Activated T-cell treated with anti-CD3 and anti-CD28 coated beads, Interleukin-2, amount 50 U/mL, for 24 hours (primary cell): ENCODE measurements at regions not wholly inside any gene's neighbourhood (a gene's known extent, or its start where the extent isn't known, plus 50 kb on each side); places are given as distances from the start of the nearest gene placed in this dataset.
A peak's percentile ranks its signal among the peaks of the same experiment; 100 is the strongest.
"Not testable (repeated sequence)": the region's sequence is repeated elsewhere in the genome, so short reads cannot be mapped to it uniquely, and the experiment has no call there.

Experiments
- DNase-seq: peaks from one replicate; pipeline ENCODE4 v3.0.0-alpha.2; 2020
- H3K27ac Mint-ChIP-seq: 2 replicates; pipeline ENCODE4 v1.8.0; 2020; ENCODE audit warnings: mild to moderate bottlenecking, mixed read lengths
- H3K27me3 Mint-ChIP-seq: 2 replicates; pipeline ENCODE4 v1.8.0; 2020; ENCODE audit warnings: mixed read lengths
- H3K36me3 Mint-ChIP-seq: 2 replicates; pipeline ENCODE4 v1.8.0; 2020; ENCODE audit warnings: low read depth, mixed read lengths
- H3K4me1 Mint-ChIP-seq: 2 replicates; pipeline ENCODE4 v1.8.0; 2020; ENCODE audit warnings: low read depth, mixed read lengths
- H3K4me3 Mint-ChIP-seq: 2 replicates; pipeline ENCODE4 v1.8.0; 2020; ENCODE audit warnings: mild to moderate bottlenecking, moderate library complexity, mixed read lengths
- H3K9me3 Mint-ChIP-seq: 2 replicates; pipeline ENCODE4 v1.8.0; 2020; ENCODE audit warnings: mixed read lengths

- no peaks in the 10 kb centered on the region for H3K9me3 Mint-ChIP-seq
Measured at GRCh38 chr20:51125105-51125504, 102.2 kb upstream of the KCNG1 start.

GRCh38 chr20:51123887-51124286, 101.0 kb upstream of the KCNG1 start:
- H3K9me3 Mint-ChIP-seq, H3K4me3 Mint-ChIP-seq, DNase-seq, H3K27ac Mint-ChIP-seq, H3K36me3 Mint-ChIP-seq: not testable (repeated sequence)
- peaks cover 29% of the 10 kb centered on the region for H3K4me1 Mint-ChIP-seq
- H3K27me3 Mint-ChIP-seq: peaks cover 55% of the 10 kb centered on the region

More at GRCh38 chr20:51125105-51125504, 102.2 kb upstream of the KCNG1 start:
- H3K4me3 Mint-ChIP-seq: no peak overlapping the region
- H3K27ac Mint-ChIP-seq: no peak overlapping the region
- peaks cover 32% of the 10 kb centered on the region for H3K4me1 Mint-ChIP-seq
- no peaks in the 10 kb centered on the region for H3K36me3 Mint-ChIP-seq
- DNase-seq: no peak
- H3K27me3 Mint-ChIP-seq: peaks cover 47% of the 10 kb centered on the region

GRCh38 chr20:51122931-51123658, 100.2 kb upstream of the KCNG1 start:
- Mint-ChIP-seq H3K27ac (peak overlapping the region; percentile 34), H3K27me3 (peaks cover 55% of the 10 kb centered on the region), H3K9me3 (no peaks in the 10 kb centered on the region), H3K36me3 (no peaks in the 10 kb centered on the region), H3K4me1 (peaks cover 22% of the 10 kb centered on the region), H3K4me3 (no peak overlapping the region)
- no peak for DNase-seq

GRCh38 chr20:51121901-51122412, 99.0 kb upstream of the KCNG1 start:
- peak overlapping the region; percentile 34 for H3K27ac Mint-ChIP-seq
- DNase-seq: no peak
- peaks cover 63% of the 10 kb centered on the region for H3K27me3 Mint-ChIP-seq
- peaks cover 17% of the 10 kb centered on the region for H3K4me1 Mint-ChIP-seq
- no peak overlapping the region for H3K4me3 Mint-ChIP-seq
- H3K9me3 Mint-ChIP-seq: no peaks in the 10 kb centered on the region
- no peaks in the 10 kb centered on the region for H3K36me3 Mint-ChIP-seq

GRCh38 chr20:51121272-51121671, 98.4 kb upstream of the KCNG1 start:
- Mint-ChIP-seq H3K4me1 (peaks cover 17% of the 10 kb centered on the region), H3K27ac (no peak overlapping the region), H3K27me3 (peaks cover 63% of the 10 kb centered on the region)

GRCh38 chr20:51120868-51121267, 98.0 kb upstream of the KCNG1 start:
- no peak overlapping the region for H3K4me3 Mint-ChIP-seq
- peaks cover 60% of the 10 kb centered on the region for H3K27me3 Mint-ChIP-seq
- no peak for DNase-seq
- no peak overlapping the region for H3K27ac Mint-ChIP-seq
- no peaks in the 10 kb centered on the region for H3K36me3 Mint-ChIP-seq
- H3K4me1 Mint-ChIP-seq: peaks cover 17% of the 10 kb centered on the region
- H3K9me3 Mint-ChIP-seq: no peaks in the 10 kb centered on the region

More at GRCh38 chr20:51121272-51121671, 98.4 kb upstream of the KCNG1 start:
- Mint-ChIP-seq H3K9me3 (no peaks in the 10 kb centered on the region), H3K36me3 (no peaks in the 10 kb centered on the region), H3K4me3 (no peak overlapping the region)
- DNase-seq: no peak

GRCh38 chr20:51120438-51120837, 97.5 kb upstream of the KCNG1 start:
- Mint-ChIP-seq H3K27ac (no peak overlapping the region), H3K27me3 (peaks cover 58% of the 10 kb centered on the region), H3K4me1 (peaks cover 17% of the 10 kb centered on the region), H3K4me3 (no peak overlapping the region), H3K36me3 (no peaks in the 10 kb centered on the region), H3K9me3 (no peaks in the 10 kb centered on the region)
- no peak for DNase-seq

GRCh38 chr20:51119914-51120313, 97.0 kb upstream of the KCNG1 start:
- Mint-ChIP-seq H3K27ac (no peak overlapping the region), H3K4me1 (peaks cover 17% of the 10 kb centered on the region), H3K4me3 (no peak overlapping the region), H3K36me3 (no peaks in the 10 kb centered on the region), H3K27me3 (peaks cover 55% of the 10 kb centered on the region), H3K9me3 (no peaks in the 10 kb centered on the region)
- DNase-seq: no peak

GRCh38 chr20:51118985-51119527, 96.1 kb upstream of the KCNG1 start:
- Mint-ChIP-seq H3K4me1 (peaks cover 17% of the 10 kb centered on the region), H3K9me3 (no peaks in the 10 kb centered on the region), H3K27me3 (peaks cover 56% of the 10 kb centered on the region), H3K27ac (no peak overlapping the region), H3K4me3 (no peak overlapping the region), H3K36me3 (no peaks in the 10 kb centered on the region)
- no peak for DNase-seq

- Mint-ChIP-seq H3K9me3 (no peaks in the 10 kb centered on the region), H3K36me3 (no peaks in the 10 kb centered on the region), H3K27me3 (peaks cover 53% of the 10 kb centered on the region), H3K4me3 (no peak overlapping the region), H3K4me1 (peaks cover 14% of the 10 kb centered on the region), H3K27ac (no peak overlapping the region)
- no peak for DNase-seq
Measured at GRCh38 chr20:51118216-51118615, 95.3 kb upstream of the KCNG1 start.

GRCh38 chr20:51116765-51117686, 94.1 kb upstream of the KCNG1 start:
- H3K27ac Mint-ChIP-seq: no peak overlapping the region
- no peaks in the 10 kb centered on the region for H3K36me3 Mint-ChIP-seq
- peaks cover 47% of the 10 kb centered on the region for H3K27me3 Mint-ChIP-seq
- no peaks in the 10 kb centered on the region for H3K9me3 Mint-ChIP-seq
- peaks cover 2% of the 10 kb centered on the region for H3K4me1 Mint-ChIP-seq
- no peak for DNase-seq
- H3K4me3 Mint-ChIP-seq: no peak overlapping the region

GRCh38 chr20:51111290-51111689, 88.4 kb upstream of the KCNG1 start:
- peaks cover 44% of the 10 kb centered on the region for H3K27me3 Mint-ChIP-seq
- H3K9me3 Mint-ChIP-seq: no peaks in the 10 kb centered on the region
- no peak overlapping the region for H3K4me3 Mint-ChIP-seq
- H3K36me3 Mint-ChIP-seq: no peaks in the 10 kb centered on the region
- no peaks in the 10 kb centered on the region for H3K4me1 Mint-ChIP-seq
- no peak for DNase-seq
- H3K27ac Mint-ChIP-seq: no peak overlapping the region

GRCh38 chr20:51108638-51109363, 85.9 kb upstream of the KCNG1 start:
- no peak for DNase-seq
- H3K9me3 Mint-ChIP-seq: no peaks in the 10 kb centered on the region
- no peak overlapping the region for H3K4me3 Mint-ChIP-seq
- H3K27me3 Mint-ChIP-seq: peaks cover 41% of the 10 kb centered on the region
- H3K36me3 Mint-ChIP-seq: no peaks in the 10 kb centered on the region
- no peak overlapping the region for H3K27ac Mint-ChIP-seq
- H3K4me1 Mint-ChIP-seq: no peaks in the 10 kb centered on the region

GRCh38 chr20:51106011-51106410, 83.1 kb upstream of the KCNG1 start:
- no peak overlapping the region for H3K27ac Mint-ChIP-seq
- no peak overlapping the region for H3K4me3 Mint-ChIP-seq

More at GRCh38 chr20:51106011-51106410, 83.1 kb upstream of the KCNG1 start:
- H3K4me1 Mint-ChIP-seq: no peaks in the 10 kb centered on the region
- DNase-seq: no peak
- H3K36me3 Mint-ChIP-seq: no peaks in the 10 kb centered on the region
- H3K27me3 Mint-ChIP-seq: peaks cover 42% of the 10 kb centered on the region
- H3K9me3 Mint-ChIP-seq: no peaks in the 10 kb centered on the region
